SW 1271 (cell line): ENCODE measurements at regions not wholly inside any gene's neighbourhood (a gene's known extent, or its start where the extent isn't known, plus 50 kb on each side); places are given as distances from the start of the nearest gene placed in this dataset.
"Not testable (repeated sequence)": the region's sequence is repeated elsewhere in the genome, so short reads cannot be mapped to it uniquely, and the experiment has no call there.

Experiments used
- DNase-seq, 2 experiments: peaks; one replicate each; lab custom pipeline; 2025; lab: John Stamatoyannopoulos, UW

- no peak for DNase-seq
Measured at GRCh38 chr13:111622051-111622531, 301.6 kb downstream of the TEX29 start.

GRCh38 chr13:111623208-111623607 is 302.8 kb downstream of the TEX29 start:
- no peak for DNase-seq

GRCh38 chr13:111623743-111624505 is 303.5 kb downstream of the TEX29 start:
- no peak for DNase-seq

GRCh38 chr13:111625526-111626315 is 305.3 kb downstream of the TEX29 start:
- no peak for DNase-seq

GRCh38 chr13:111626371-111627305 is 306.2 kb downstream of the TEX29 start:
- DNase-seq, result no peak

GRCh38 chr13:111627596-111627995 is 307.2 kb downstream of the TEX29 start:
- no peak for DNase-seq

GRCh38 chr13:111629016-111629415 is 308.6 kb downstream of the TEX29 start:
- no peak for DNase-seq

GRCh38 chr13:111629457-111629856 is 309.0 kb downstream of the TEX29 start:
- DNase-seq, result no peak

GRCh38 chr13:111629926-111630325 is 309.5 kb downstream of the TEX29 start:
- no peak for DNase-seq

- DNase-seq, result no peak
Measured at GRCh38 chr13:111630406-111630805, 310.0 kb downstream of the TEX29 start.

GRCh38 chr13:111631271-111631670 is 310.8 kb downstream of the TEX29 start:
- not testable (repeated sequence) for DNase-seq

GRCh38 chr13:111632906-111633305 is 312.5 kb downstream of the TEX29 start:
- DNase-seq, result no peak

- no peak for DNase-seq
Measured at GRCh38 chr13:111633401-111633800, 313.0 kb downstream of the TEX29 start.

GRCh38 chr13:111634410-111634809 is 314.0 kb downstream of the TEX29 start:
- DNase-seq, result no peak

GRCh38 chr13:111636271-111636670 is 315.8 kb downstream of the TEX29 start:
- DNase-seq, result no peak

GRCh38 chr13:111636804-111637203 is 316.4 kb downstream of the TEX29 start:
- no peak for DNase-seq

- no peak for DNase-seq
Measured at GRCh38 chr13:111637365-111637764, 316.9 kb downstream of the TEX29 start.

- no peak for DNase-seq
Measured at GRCh38 chr13:111638233-111638632, 317.8 kb downstream of the TEX29 start.

- DNase-seq, result no peak
Measured at GRCh38 chr13:111639196-111639705, 318.8 kb downstream of the TEX29 start.

- DNase-seq, result no peak
Measured at GRCh38 chr13:111640006-111640405, 319.6 kb downstream of the TEX29 start.

GRCh38 chr13:111640476-111640875 is 320.0 kb downstream of the TEX29 start:
- no peak for DNase-seq
